C4-2B (cell line): ENCODE measurements at regions not wholly inside any gene's neighbourhood (a gene's known extent, or its start where the extent isn't known, plus 50 kb on each side); places are given as distances from the start of the nearest gene placed in this dataset.

Experiments used
- H3K27ac ChIP-seq: fragments of 450-650 bp; 2 replicates; pipeline ENCODE4 v1.5.1; 2017
- ZFX ChIP-seq: fragments of 450-650 bp; IDR thresholded peaks from 2 replicates; pipeline ENCODE4 v1.6.1; 2017
- TF ChIP-seq, protein P1 (sequence below): fragments of 450-650 bp; conservative IDR thresholded peaks from 2 replicates; pipeline ENCODE4 v1.5.1; 2017; ENCODE audit warnings: mild to moderate bottlenecking

DNA sequence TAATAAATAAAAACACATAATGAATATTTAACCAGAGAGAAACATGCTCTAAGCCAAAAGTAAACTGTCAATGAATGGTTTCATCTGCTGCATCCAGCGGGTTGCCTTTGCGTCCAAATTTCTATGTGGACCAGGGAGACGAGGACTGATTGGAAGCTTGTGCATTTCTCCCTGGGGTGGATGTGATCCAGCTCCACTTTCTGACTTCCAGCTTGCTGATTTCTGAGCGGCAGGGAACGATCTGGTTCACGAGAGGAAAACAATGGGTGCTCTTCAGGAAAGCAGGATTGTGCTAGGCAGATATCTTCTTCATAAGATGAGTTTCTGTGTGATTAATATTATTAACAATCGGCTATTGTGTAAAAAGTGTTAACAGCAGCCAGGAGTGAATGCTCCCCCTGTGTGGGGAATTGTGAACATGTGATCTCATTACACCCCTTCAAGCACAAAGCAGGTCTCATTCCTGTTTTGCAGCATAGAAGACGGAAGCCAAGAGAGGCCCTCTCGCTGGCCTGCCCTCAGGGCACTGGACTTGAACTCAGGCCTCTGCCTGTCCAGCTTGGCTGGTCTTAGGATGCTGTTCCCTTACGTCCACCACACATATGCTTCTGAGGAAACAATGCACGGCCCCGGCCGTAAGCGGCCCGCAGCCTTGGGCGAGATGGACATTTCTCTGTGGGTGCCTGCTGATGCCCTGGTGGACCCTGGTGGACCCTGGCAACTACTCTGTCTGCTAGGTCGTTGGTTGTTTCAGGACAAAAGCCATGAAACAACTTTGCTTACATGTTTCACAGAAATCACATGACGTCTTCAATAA, 183.4 kb upstream of the C1orf174 start:
- H3K27ac ChIP-seq: no peak overlapping the region
- TF ChIP-seq, protein P1, sequence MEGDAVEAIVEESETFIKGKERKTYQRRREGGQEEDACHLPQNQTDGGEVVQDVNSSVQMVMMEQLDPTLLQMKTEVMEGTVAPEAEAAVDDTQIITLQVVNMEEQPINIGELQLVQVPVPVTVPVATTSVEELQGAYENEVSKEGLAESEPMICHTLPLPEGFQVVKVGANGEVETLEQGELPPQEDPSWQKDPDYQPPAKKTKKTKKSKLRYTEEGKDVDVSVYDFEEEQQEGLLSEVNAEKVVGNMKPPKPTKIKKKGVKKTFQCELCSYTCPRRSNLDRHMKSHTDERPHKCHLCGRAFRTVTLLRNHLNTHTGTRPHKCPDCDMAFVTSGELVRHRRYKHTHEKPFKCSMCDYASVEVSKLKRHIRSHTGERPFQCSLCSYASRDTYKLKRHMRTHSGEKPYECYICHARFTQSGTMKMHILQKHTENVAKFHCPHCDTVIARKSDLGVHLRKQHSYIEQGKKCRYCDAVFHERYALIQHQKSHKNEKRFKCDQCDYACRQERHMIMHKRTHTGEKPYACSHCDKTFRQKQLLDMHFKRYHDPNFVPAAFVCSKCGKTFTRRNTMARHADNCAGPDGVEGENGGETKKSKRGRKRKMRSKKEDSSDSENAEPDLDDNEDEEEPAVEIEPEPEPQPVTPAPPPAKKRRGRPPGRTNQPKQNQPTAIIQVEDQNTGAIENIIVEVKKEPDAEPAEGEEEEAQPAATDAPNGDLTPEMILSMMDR: no peak
- no peak for TF ChIP-seq ZFX

- H3K27ac ChIP-seq: no peak overlapping the region
- TF ChIP-seq, protein P1: no peak
- TF ChIP-seq ZFX: no peak
Observed at GRCh38 chr1:4084048-4084431, 184.0 kb upstream of the C1orf174 start.

DNA sequence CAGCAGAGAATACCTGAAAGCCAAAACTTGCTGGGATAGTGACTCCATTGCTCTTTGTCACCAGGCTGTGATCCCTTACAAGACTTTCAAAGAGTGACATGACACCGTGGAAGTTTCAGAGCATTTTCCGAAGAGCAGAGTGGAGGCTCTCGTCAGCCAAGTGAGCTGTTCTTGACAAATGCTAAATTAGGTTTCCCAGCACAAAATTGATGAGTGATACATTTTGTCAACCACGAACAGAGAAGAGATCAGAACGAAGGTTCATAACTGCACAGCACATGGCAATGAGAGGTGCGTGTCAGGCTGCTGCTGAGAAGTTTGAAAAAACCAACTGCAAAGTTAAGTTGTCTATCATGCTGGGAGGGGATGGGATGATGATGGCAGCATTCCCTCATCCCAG, 184.4 kb upstream of the C1orf174 start:
- H3K27ac ChIP-seq: no peak overlapping the region
- no peak for TF ChIP-seq ZFX
- TF ChIP-seq, protein P1: no peak

DNA sequence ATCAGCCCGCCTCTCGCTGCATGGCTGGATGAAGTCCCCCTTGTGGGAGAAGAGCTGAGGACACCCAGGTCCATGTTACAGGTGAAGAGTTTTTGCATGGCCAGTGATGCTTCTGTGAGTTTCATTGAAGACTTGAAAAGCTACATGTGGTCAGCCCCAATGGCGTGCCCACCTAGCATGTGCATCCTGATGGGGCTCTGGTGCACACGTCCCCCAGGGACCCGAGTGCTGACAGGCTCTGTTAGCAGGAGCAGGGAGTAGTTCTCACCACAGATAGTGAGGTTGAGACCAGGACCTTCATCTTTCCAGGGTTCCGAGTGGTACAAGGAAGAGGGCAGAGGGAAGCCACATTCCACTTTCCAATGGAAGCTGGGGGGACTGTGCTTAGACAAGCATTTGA, 184.8 kb upstream of the C1orf174 start:
- no peak overlapping the region for H3K27ac ChIP-seq
- TF ChIP-seq, protein P1: no peak
- no peak for TF ChIP-seq ZFX

DNA sequence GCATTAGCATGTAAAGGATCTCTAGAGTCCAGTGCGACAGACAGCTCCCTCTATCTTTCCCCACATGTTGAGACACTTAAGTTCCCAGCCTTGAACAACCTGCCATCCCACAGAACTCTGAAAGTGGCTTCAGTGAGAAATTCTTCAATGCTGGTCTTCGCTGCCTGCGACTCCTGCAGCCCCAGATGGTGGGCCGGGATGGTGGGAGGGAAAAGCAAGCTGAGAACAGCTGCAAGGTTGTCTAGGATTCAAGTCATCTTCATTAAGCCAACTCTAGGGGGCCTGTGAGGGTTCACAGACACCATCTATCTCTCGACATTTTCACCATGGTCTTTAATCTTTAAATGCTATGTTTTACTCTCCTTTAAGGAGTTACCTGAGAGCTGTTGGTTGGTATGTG, 185.5 kb upstream of the C1orf174 start:
- no peak overlapping the region for H3K27ac ChIP-seq
- TF ChIP-seq ZFX: no peak
- TF ChIP-seq, protein P1: no peak

GRCh38 chr1:4086085-4086850, 186.2 kb upstream of the C1orf174 start:
- TF ChIP-seq, protein P1: no peak
- TF ChIP-seq ZFX: no peak
- no peak overlapping the region for H3K27ac ChIP-seq

DNA sequence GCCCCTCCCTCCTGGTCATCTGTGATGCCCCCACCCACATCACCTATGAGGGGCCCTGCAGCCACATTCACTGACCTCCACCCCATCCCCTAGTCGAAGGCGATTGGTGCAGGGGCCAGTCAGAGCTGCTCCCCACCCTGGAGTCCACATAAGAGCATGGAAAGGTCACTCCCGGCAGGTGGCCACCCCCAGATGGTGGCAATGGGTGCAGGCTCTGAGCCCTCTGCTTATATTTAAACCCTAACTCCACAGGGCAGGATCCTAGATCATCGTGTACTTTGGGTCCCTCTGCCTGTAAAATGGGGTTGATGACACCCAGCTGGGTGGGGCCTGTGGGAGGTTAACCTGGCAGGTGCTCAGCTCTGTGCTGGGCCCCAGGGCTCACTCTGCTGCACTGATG, 186.8 kb upstream of the C1orf174 start:
- TF ChIP-seq ZFX: no peak
- TF ChIP-seq, protein P1: no peak
- H3K27ac ChIP-seq: no peak overlapping the region
